ENCODE measurements at regions not wholly inside any gene's neighbourhood (a gene's known extent, or its start where the extent isn't known, plus 50 kb on each side); places are given as distances from the start of the nearest gene placed in this dataset.
"Not testable (repeated sequence)": the region's sequence is repeated elsewhere in the genome, so short reads cannot be mapped to it uniquely, and the experiment has no call there.

GRCh38 chr12:74595696-74596095 lies 58.1 kb downstream of the ATXN7L3B start:
- no peak for DNase-seq

GRCh38 chr12:74598819-74599218 lies 61.2 kb downstream of the ATXN7L3B start:
- no peak for DNase-seq

- DNase-seq = no peak
Observed at GRCh38 chr12:74599932-74600331, 62.3 kb downstream of the ATXN7L3B start.

GRCh38 chr12:74600817-74601216 lies 63.2 kb downstream of the ATXN7L3B start:
- DNase-seq = not testable (repeated sequence)

GRCh38 chr12:74602881-74603672 lies 65.4 kb downstream of the ATXN7L3B start:
- no peak for DNase-seq

- DNase-seq = no peak
Observed at GRCh38 chr12:74608231-74608775, 70.7 kb downstream of the ATXN7L3B start.

- no peak for DNase-seq
Observed at GRCh38 chr12:74610711-74611110, 73.1 kb downstream of the ATXN7L3B start.

- no peak for DNase-seq
Observed at GRCh38 chr12:74614426-74614825, 76.8 kb downstream of the ATXN7L3B start.

GRCh38 chr12:74619084-74619483 lies 81.4 kb downstream of the ATXN7L3B start:
- DNase-seq = no peak

GRCh38 chr12:74619884-74620283 lies 82.2 kb downstream of the ATXN7L3B start:
- no peak for DNase-seq

GRCh38 chr12:74620921-74621320 lies 83.3 kb downstream of the ATXN7L3B start:
- no peak for DNase-seq

GRCh38 chr12:74624201-74624600 lies 86.6 kb downstream of the ATXN7L3B start:
- DNase-seq = no peak

- no peak for DNase-seq
Observed at GRCh38 chr12:74626397-74626796, 88.8 kb downstream of the ATXN7L3B start.

- DNase-seq = no peak
Observed at GRCh38 chr12:74641262-74641661, 103.6 kb downstream of the ATXN7L3B start.

- no peak for DNase-seq
Observed at GRCh38 chr12:74641694-74642093, 104.1 kb downstream of the ATXN7L3B start.

- no peak for DNase-seq
Observed at GRCh38 chr12:74644681-74645080, 107.0 kb downstream of the ATXN7L3B start.

GRCh38 chr12:74646831-74647230 lies 109.2 kb downstream of the ATXN7L3B start:
- no peak for DNase-seq

GRCh38 chr12:74647256-74647655 lies 109.6 kb downstream of the ATXN7L3B start:
- DNase-seq = no peak

- no peak for DNase-seq
Observed at GRCh38 chr12:74656251-74656650, 118.6 kb downstream of the ATXN7L3B start.

- DNase-seq = no peak
Observed at GRCh38 chr12:74660442-74660841, 122.8 kb downstream of the ATXN7L3B start.

GRCh38 chr12:74663958-74664357 lies 126.3 kb downstream of the ATXN7L3B start:
- no peak for DNase-seq

- no peak for DNase-seq
Observed at GRCh38 chr12:74665690-74666089, 128.1 kb downstream of the ATXN7L3B start.

GRCh38 chr12:74671421-74671820 lies 133.8 kb downstream of the ATXN7L3B start:
- no peak for DNase-seq

- DNase-seq = not testable (repeated sequence)
Observed at GRCh38 chr12:74676955-74677354, 139.3 kb downstream of the ATXN7L3B start.

GRCh38 chr12:74685385-74685784 lies 147.8 kb downstream of the ATXN7L3B start:
- no peak for DNase-seq

Measured in kidney glomerular epithelial cell (primary cell).